Spleen (tissue), 7 donors: ENCODE measurements at regions not wholly inside any gene's neighbourhood (a gene's known extent, or its start where the extent isn't known, plus 50 kb on each side); places are given as distances from the start of the nearest gene placed in this dataset.

Source experiments
- POLR2A ChIP-seq, 3 donors: fragments of 450-650 bp; IDR thresholded peaks; one replicate each; pipeline ENCODE4 v1.5.1; 2017; ENCODE audit warnings: antibody characterized with exemption in 3 of 3, mild to moderate bottlenecking in 1 of 3
- POLR2AphosphoS5 ChIP-seq, 3 donors: sonication (generic); formaldehyde crosslinking; IDR thresholded peaks; one replicate each; pipeline ENCODE4 v1.5.1; 2017; ENCODE audit warnings: antibody characterized with exemption in 3 of 3
- TF ChIP-seq, protein P1 (sequence below), 11 experiments: fragments of 200-600 bp in 7 of 11; fragments of 450-650 bp in 4 of 11; sonication (generic) in 4 of 11; IDR thresholded peaks in 8 of 11; conservative IDR thresholded peaks in 3 of 11; 1 replicate in 7 of 11; 2 replicates in 4 of 11; pipeline versions ENCODE4 v1.4.0 to v1.8.0; 2016 to 2021; ENCODE audit warnings: antibody characterized with exemption in 11 of 11, inconsistent platforms in 4 of 11, mild to moderate bottlenecking in 1 of 11
- donor health status: DM: no; HTN: no; CAD: no; lungs with moderate emphysema.
- donor health status: DM: no; HTN: no; CAD: no.
- donor health status: DM: no; HTN: no; CAD: no.

DNA sequence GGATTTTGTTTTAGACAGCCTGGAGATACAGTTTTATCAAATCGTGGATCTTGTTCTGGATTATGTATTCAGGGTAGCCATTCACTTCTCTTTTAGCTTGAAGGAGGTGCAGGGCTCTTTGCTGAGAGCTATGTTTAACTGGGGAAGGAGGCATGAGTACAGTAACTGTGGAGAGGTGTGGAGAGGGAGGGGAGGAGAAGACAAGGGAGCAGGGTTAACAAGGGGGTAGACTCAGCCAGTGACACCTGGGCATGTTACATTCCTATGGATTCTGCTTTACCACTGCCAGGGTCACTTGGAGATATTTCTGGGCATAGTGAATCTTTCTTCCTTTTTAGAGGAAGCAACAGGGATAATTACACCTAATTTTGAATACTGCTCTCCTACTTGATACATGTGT is 536.0 kb downstream of the TMEM135 start:
- TF ChIP-seq, protein P1, sequence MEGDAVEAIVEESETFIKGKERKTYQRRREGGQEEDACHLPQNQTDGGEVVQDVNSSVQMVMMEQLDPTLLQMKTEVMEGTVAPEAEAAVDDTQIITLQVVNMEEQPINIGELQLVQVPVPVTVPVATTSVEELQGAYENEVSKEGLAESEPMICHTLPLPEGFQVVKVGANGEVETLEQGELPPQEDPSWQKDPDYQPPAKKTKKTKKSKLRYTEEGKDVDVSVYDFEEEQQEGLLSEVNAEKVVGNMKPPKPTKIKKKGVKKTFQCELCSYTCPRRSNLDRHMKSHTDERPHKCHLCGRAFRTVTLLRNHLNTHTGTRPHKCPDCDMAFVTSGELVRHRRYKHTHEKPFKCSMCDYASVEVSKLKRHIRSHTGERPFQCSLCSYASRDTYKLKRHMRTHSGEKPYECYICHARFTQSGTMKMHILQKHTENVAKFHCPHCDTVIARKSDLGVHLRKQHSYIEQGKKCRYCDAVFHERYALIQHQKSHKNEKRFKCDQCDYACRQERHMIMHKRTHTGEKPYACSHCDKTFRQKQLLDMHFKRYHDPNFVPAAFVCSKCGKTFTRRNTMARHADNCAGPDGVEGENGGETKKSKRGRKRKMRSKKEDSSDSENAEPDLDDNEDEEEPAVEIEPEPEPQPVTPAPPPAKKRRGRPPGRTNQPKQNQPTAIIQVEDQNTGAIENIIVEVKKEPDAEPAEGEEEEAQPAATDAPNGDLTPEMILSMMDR (IDR thresholded peaks at IDR 0.05 in 8 of 11, conservative IDR thresholded peaks at IDR 0.05 in 3 of 11): no peak
- TF ChIP-seq POLR2A (IDR thresholded peaks at IDR 0.05) (no peak), POLR2AphosphoS5 (IDR thresholded peaks at IDR 0.05) (no peak)
